Ascending aorta (tissue), 2 donors: ENCODE measurements at regions not wholly inside any gene's neighbourhood (a gene's known extent, or its start where the extent isn't known, plus 50 kb on each side); places are given as distances from the start of the nearest gene placed in this dataset.

Experiments used
- DNase-seq, 2 donors: peaks; one replicate each; pipeline ENCODE4 v3.0.0-alpha.2; 2019; ENCODE audit warnings: low spot score in 2 of 2
- H3K27ac ChIP-seq, 2 donors: fragments of 200-600 bp; sonication (generic); one replicate each; pipeline ENCODE4 v1.5.1; 2016 to 2017; ENCODE audit warnings: mild to moderate bottlenecking in 1 of 2
- H3K27me3 ChIP-seq: fragments of 200-600 bp; sonication (generic); one replicate; pipeline ENCODE4 v1.5.1; 2017
- H3K36me3 ChIP-seq, 2 donors: fragments of 200-600 bp; sonication (generic); one replicate each; pipeline ENCODE4 v1.5.1; 2016
- H3K4me1 ChIP-seq, 2 donors: fragments of 200-600 bp; sonication (generic); one replicate each; pipeline ENCODE4 v1.5.1; 2016 to 2017; ENCODE audit warnings: mild to moderate bottlenecking in 1 of 2
- H3K4me3 ChIP-seq, 2 donors: fragments of 200-600 bp; sonication (generic); one replicate each; pipeline ENCODE4 v1.5.1; 2016 to 2017; ENCODE audit warnings: mild to moderate bottlenecking in 1 of 2
- H3K9me3 ChIP-seq, 2 donors: fragments of 200-600 bp; sonication (generic); one replicate each; pipeline ENCODE4 v1.5.1; 2016
- intact Hi-C: fragments of 100-400 bp; cut with DNase I; formaldehyde crosslinking; loops from one replicate; pipeline ENCODE4 v1.15.1; 2023
- TF ChIP-seq, protein P1 (sequence below), 3 experiments: fragments of 200-600 bp in 2 of 3; fragments of 450-650 bp in 1 of 3; sonication (generic) in 2 of 3; IDR thresholded peaks; one replicate each; pipeline ENCODE4 v1.5.1; 2016 to 2019; ENCODE audit warnings: antibody characterized with exemption in 3 of 3, mild to moderate bottlenecking in 1 of 3, moderate library complexity in 1 of 3

DNA sequence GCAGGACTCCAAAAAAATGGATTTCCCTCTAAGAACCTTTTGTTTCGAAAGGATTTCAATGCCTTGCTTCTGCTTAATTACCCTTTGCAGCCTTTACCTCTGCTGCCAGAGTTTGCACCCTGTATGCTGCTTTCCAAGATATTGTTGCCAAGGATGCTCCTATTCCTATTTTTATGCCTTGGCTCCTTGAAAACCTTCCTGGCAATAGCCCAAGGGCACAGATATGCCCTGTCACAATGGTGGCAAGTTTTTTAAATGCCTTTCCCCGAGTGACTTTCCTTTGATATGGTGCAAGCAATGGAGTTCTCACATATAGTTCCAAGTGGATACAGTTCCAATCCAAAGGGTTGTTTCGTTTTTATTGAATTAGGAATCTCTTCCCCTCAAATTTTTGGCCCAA lies 1983.0 kb downstream of the MRPL39 start:
- H3K27ac ChIP-seq, result no peak overlapping the region
- intact Hi-C loops, result no loop called here
- H3K27me3 ChIP-seq, result no peaks in the 10 kb centered on the region
- H3K4me3 ChIP-seq, result no peak overlapping the region
- no peaks in the 10 kb centered on the region for H3K36me3 ChIP-seq
- DNase-seq, result no peak
- H3K9me3 ChIP-seq, result no peaks in the 10 kb centered on the region
- TF ChIP-seq, protein P1, sequence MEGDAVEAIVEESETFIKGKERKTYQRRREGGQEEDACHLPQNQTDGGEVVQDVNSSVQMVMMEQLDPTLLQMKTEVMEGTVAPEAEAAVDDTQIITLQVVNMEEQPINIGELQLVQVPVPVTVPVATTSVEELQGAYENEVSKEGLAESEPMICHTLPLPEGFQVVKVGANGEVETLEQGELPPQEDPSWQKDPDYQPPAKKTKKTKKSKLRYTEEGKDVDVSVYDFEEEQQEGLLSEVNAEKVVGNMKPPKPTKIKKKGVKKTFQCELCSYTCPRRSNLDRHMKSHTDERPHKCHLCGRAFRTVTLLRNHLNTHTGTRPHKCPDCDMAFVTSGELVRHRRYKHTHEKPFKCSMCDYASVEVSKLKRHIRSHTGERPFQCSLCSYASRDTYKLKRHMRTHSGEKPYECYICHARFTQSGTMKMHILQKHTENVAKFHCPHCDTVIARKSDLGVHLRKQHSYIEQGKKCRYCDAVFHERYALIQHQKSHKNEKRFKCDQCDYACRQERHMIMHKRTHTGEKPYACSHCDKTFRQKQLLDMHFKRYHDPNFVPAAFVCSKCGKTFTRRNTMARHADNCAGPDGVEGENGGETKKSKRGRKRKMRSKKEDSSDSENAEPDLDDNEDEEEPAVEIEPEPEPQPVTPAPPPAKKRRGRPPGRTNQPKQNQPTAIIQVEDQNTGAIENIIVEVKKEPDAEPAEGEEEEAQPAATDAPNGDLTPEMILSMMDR (IDR thresholded peaks at IDR 0.05), result no peak
- no peaks in the 10 kb centered on the region for H3K4me1 ChIP-seq

DNA sequence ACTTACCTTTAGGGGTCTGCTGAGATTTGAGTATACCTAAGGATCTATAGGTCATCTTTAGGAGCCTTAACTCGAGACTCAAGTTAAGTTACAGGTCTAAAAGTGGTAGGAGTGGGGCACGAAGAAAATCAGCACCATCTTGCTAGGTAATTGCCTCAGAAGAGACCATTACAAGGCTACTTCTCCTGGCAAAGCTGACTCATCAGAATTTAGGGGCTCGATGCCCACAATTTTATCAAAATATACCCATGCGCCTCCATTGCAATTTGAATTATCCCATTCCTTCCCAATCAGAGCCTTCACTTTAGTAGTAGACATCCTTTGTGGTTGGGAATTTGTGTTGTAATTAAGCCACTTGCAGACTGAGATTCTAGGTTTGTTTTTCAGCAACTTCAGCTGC lies 1994.3 kb downstream of the MRPL39 start:
- Histone ChIP-seq H3K4me3 (no peak overlapping the region), H3K9me3 (no peaks in the 10 kb centered on the region), H3K27me3 (no peaks in the 10 kb centered on the region), H3K27ac (no peak overlapping the region), H3K4me1 (no peaks in the 10 kb centered on the region), H3K36me3 (no peaks in the 10 kb centered on the region)
- TF ChIP-seq, protein P1 (IDR thresholded peaks at IDR 0.05), result no peak
- intact Hi-C loops, result no loop called here
- DNase-seq, result no peak

DNA sequence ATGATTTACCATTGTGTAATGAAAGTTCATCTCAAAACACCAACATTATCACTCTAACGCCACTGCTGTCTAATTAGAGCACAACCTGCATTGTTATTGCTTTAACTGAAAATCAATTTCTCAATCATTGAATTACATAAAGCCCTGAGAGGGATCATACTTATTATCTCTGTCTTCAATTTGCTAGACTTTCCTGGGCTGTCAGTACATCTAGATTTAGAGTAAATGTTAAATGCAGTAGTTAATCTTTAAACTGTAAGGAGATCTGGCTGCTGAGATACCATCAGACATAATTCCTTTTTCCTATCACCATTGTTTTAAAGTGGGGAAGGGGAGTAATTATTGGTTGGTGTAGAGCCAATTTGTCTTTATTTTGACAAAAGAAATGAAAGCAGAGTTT lies 1995.1 kb downstream of the MRPL39 start:
- Histone ChIP-seq H3K9me3 (no peaks in the 10 kb centered on the region), H3K4me1 (no peaks in the 10 kb centered on the region), H3K4me3 (no peak overlapping the region), H3K27me3 (no peaks in the 10 kb centered on the region), H3K27ac (no peak overlapping the region), H3K36me3 (no peaks in the 10 kb centered on the region)
- TF ChIP-seq, protein P1 (IDR thresholded peaks at IDR 0.05), result no peak
- no peak for DNase-seq
- intact Hi-C loops, result no loop called here

DNA sequence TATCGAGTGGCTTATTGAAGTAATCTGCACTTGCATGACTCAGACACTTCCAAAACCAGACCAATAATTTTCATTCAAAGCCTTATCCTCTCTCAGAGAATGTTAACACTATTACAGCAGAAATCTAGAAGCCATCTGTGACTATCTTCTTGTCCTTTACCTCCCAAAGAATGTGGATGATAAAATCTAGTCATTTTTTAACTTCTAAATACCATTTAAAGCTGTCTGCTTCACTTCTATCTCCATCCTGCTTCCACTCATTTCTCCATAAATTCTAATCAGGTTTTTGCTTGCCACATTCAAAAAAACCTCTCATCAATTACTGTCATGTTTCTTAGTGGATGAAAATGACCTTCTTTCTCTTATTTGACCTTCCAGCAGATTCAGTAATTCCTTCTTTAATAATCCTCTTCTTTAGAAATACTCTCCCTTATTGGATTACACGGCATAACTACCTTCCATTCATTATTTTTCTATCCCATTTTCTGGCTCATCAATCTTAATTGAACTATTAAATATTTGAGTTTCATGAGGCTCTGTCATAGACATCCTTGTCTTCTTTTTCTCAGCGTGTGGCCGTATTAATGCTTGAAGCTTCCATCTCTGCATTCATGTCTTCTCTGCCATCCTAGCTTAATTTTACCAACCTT lies 1999.4 kb downstream of the MRPL39 start:
- Histone ChIP-seq H3K9me3 (no peaks in the 10 kb centered on the region), H3K27me3 (no peaks in the 10 kb centered on the region), H3K4me1 (no peaks in the 10 kb centered on the region), H3K4me3 (no peak overlapping the region), H3K36me3 (no peaks in the 10 kb centered on the region), H3K27ac (no peak overlapping the region)
- TF ChIP-seq, protein P1 (IDR thresholded peaks at IDR 0.05), result no peak
- intact Hi-C loops, result no loop called here
- DNase-seq, result no peak

DNA sequence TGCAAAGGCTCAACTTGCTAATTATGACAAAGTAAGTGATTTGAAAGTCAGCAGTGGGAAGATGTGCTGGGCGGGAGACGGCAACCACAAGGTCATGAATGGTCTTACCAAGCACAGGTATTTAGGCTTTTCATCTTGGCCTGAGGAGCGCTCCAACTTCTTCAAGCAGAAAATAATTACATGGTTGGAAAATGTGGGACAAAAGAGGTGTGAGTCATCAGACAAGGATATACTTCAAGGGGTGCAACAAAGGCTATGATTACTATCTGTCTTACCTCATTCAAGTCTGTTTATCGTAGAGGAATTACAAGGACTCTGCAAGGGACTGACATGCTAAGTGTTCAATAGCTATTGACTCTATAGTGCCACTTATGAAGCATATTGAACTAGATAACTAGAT lies 2005.7 kb downstream of the MRPL39 start:
- TF ChIP-seq, protein P1 (IDR thresholded peaks at IDR 0.05), result no peak
- no peaks in the 10 kb centered on the region for H3K9me3 ChIP-seq
- H3K27me3 ChIP-seq, result no peaks in the 10 kb centered on the region
- H3K27ac ChIP-seq, result no peak overlapping the region
- H3K4me3 ChIP-seq, result no peak overlapping the region
- intact Hi-C loops, result no loop called here
- H3K36me3 ChIP-seq, result no peaks in the 10 kb centered on the region
- no peaks in the 10 kb centered on the region for H3K4me1 ChIP-seq
- DNase-seq, result no peak

DNA sequence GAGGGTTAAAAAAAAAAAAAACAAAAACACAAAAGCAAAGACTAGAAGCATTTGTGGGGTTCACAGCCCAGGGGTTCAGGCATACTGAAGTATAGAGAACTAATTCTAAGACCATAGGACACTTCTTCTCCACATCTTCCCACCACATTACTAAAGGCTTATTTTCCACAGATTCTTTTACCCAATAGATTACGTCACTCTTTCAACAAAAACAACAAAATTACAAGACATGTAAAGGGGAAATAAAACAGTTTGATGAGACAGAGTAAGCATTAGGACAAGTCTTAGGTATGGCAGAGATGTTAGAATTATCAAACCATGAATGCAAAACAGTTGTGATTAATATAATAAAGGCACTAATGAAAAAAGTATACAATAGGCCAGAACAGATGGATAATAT lies 2013.7 kb downstream of the MRPL39 start:
- H3K4me1 ChIP-seq, result no peaks in the 10 kb centered on the region
- no peak for DNase-seq
- no peak overlapping the region for H3K27ac ChIP-seq
- H3K27me3 ChIP-seq, result no peaks in the 10 kb centered on the region
- no peaks in the 10 kb centered on the region for H3K9me3 ChIP-seq
- intact Hi-C loops, result no loop called here
- TF ChIP-seq, protein P1 (IDR thresholded peaks at IDR 0.05), result no peak
- no peaks in the 10 kb centered on the region for H3K36me3 ChIP-seq
- no peak overlapping the region for H3K4me3 ChIP-seq
